ENCODE measurements at regions not wholly inside any gene's neighbourhood (a gene's known extent, or its start where the extent isn't known, plus 50 kb on each side); places are given as distances from the start of the nearest gene placed in this dataset.
"Not testable (repeated sequence)": the region's sequence is repeated elsewhere in the genome, so short reads cannot be mapped to it uniquely, and the experiment has no call there.

- Mint-ChIP-seq H3K9me3 (no peaks in the 10 kb centered on the region), H3K36me3 (ENCODE audit: low read depth) (no peaks in the 10 kb centered on the region), H3K27me3 (peaks cover 13% of the 10 kb centered on the region), H3K4me3 (no peak overlapping the region), H3K4me1 (no peaks in the 10 kb centered on the region), H3K27ac (no peak overlapping the region)
- no peak for ATAC-seq (replicated peaks)
These were observed 194.8 kb upstream of the EXOC2 start for GRCh38 chr6:887583-888235.

GRCh38 chr6:886116-886515 is 193.2 kb upstream of the EXOC2 start:
- H3K4me3 Mint-ChIP-seq; H3K27ac Mint-ChIP-seq; H3K9me3 Mint-ChIP-seq; ATAC-seq (replicated peaks); H3K36me3 Mint-ChIP-seq (ENCODE audit: low read depth); H3K4me1 Mint-ChIP-seq: not testable (repeated sequence)
- H3K27me3 Mint-ChIP-seq, result peaks cover 17% of the 10 kb centered on the region

GRCh38 chr6:885051-885590 is 192.2 kb upstream of the EXOC2 start:
- Mint-ChIP-seq H3K4me3 (no peak overlapping the region), H3K27ac (no peak overlapping the region), H3K4me1 (no peaks in the 10 kb centered on the region), H3K27me3 (peaks cover 20% of the 10 kb centered on the region), H3K9me3 (no peaks in the 10 kb centered on the region), H3K36me3 (ENCODE audit: low read depth) (no peaks in the 10 kb centered on the region)
- ATAC-seq (replicated peaks), result no peak

GRCh38 chr6:884570-884969 is 191.6 kb upstream of the EXOC2 start:
- H3K4me1 Mint-ChIP-seq, result no peaks in the 10 kb centered on the region
- H3K27ac Mint-ChIP-seq, result no peak overlapping the region
- H3K36me3 Mint-ChIP-seq (ENCODE audit: low read depth), result no peaks in the 10 kb centered on the region
- H3K4me3 Mint-ChIP-seq, result no peak overlapping the region
- H3K9me3 Mint-ChIP-seq, result no peaks in the 10 kb centered on the region
- H3K27me3 Mint-ChIP-seq, result peaks cover 21% of the 10 kb centered on the region
- no peak for ATAC-seq (replicated peaks)

- H3K4me1 Mint-ChIP-seq, result no peaks in the 10 kb centered on the region
- no peak overlapping the region for H3K4me3 Mint-ChIP-seq
- ATAC-seq (replicated peaks), result no peak
- H3K9me3 Mint-ChIP-seq, result no peaks in the 10 kb centered on the region
- peaks cover 35% of the 10 kb centered on the region for H3K27me3 Mint-ChIP-seq
- no peaks in the 10 kb centered on the region for H3K36me3 Mint-ChIP-seq (ENCODE audit: low read depth)
- H3K27ac Mint-ChIP-seq, result no peak overlapping the region
These were observed 189.2 kb upstream of the EXOC2 start for GRCh38 chr6:882084-882598.

GRCh38 chr6:878179-878578 is 185.2 kb upstream of the EXOC2 start:
- Mint-ChIP-seq H3K36me3 (ENCODE audit: low read depth) (no peaks in the 10 kb centered on the region), H3K27ac (no peak overlapping the region), H3K9me3 (no peaks in the 10 kb centered on the region), H3K27me3 (peaks cover 43% of the 10 kb centered on the region), H3K4me1 (no peaks in the 10 kb centered on the region), H3K4me3 (no peak overlapping the region)
- ATAC-seq (replicated peaks), result no peak

- H3K27ac Mint-ChIP-seq, result no peak overlapping the region
- ATAC-seq (replicated peaks), result no peak
- H3K4me3 Mint-ChIP-seq, result no peak overlapping the region
- H3K36me3 Mint-ChIP-seq (ENCODE audit: low read depth), result no peaks in the 10 kb centered on the region
- peaks cover 44% of the 10 kb centered on the region for H3K27me3 Mint-ChIP-seq
- H3K4me1 Mint-ChIP-seq, result no peaks in the 10 kb centered on the region
- H3K9me3 Mint-ChIP-seq, result no peaks in the 10 kb centered on the region
These were observed 182.1 kb upstream of the EXOC2 start for GRCh38 chr6:875012-875411.

- no peak overlapping the region for H3K4me3 Mint-ChIP-seq
- H3K9me3 Mint-ChIP-seq, result no peaks in the 10 kb centered on the region
- no peaks in the 10 kb centered on the region for H3K4me1 Mint-ChIP-seq
- H3K27ac Mint-ChIP-seq, result no peak overlapping the region
- no peak for ATAC-seq (replicated peaks)
- H3K27me3 Mint-ChIP-seq, result peaks cover 36% of the 10 kb centered on the region
- no peaks in the 10 kb centered on the region for H3K36me3 Mint-ChIP-seq (ENCODE audit: low read depth)
These were observed 179.7 kb upstream of the EXOC2 start for GRCh38 chr6:872570-873125.

- Mint-ChIP-seq H3K9me3 (no peaks in the 10 kb centered on the region), H3K36me3 (ENCODE audit: low read depth) (no peaks in the 10 kb centered on the region), H3K27ac (no peak overlapping the region), H3K4me1 (no peaks in the 10 kb centered on the region), H3K4me3 (no peak overlapping the region), H3K27me3 (peaks cover 26% of the 10 kb centered on the region)
- ATAC-seq (replicated peaks), result no peak
These were observed 178.6 kb upstream of the EXOC2 start for GRCh38 chr6:871503-871902.

GRCh38 chr6:870096-870495 is 177.2 kb upstream of the EXOC2 start:
- ATAC-seq (replicated peaks), result no peak
- no peaks in the 10 kb centered on the region for H3K9me3 Mint-ChIP-seq
- H3K4me3 Mint-ChIP-seq, result no peak overlapping the region
- no peaks in the 10 kb centered on the region for H3K36me3 Mint-ChIP-seq (ENCODE audit: low read depth)
- H3K27me3 Mint-ChIP-seq, result peaks cover 18% of the 10 kb centered on the region
- H3K4me1 Mint-ChIP-seq, result no peaks in the 10 kb centered on the region
- no peak overlapping the region for H3K27ac Mint-ChIP-seq

- ATAC-seq (replicated peaks), result no peak
- no peak overlapping the region for H3K27ac Mint-ChIP-seq
- no peaks in the 10 kb centered on the region for H3K9me3 Mint-ChIP-seq
- H3K36me3 Mint-ChIP-seq (ENCODE audit: low read depth), result no peaks in the 10 kb centered on the region
- no peak overlapping the region for H3K4me3 Mint-ChIP-seq
- H3K4me1 Mint-ChIP-seq, result no peaks in the 10 kb centered on the region
- H3K27me3 Mint-ChIP-seq, result peaks cover 23% of the 10 kb centered on the region
These were observed 175.3 kb upstream of the EXOC2 start for GRCh38 chr6:868201-868600.

- H3K4me1 Mint-ChIP-seq, result no peaks in the 10 kb centered on the region
- H3K27ac Mint-ChIP-seq, result no peak overlapping the region
- no peaks in the 10 kb centered on the region for H3K36me3 Mint-ChIP-seq (ENCODE audit: low read depth)
- no peaks in the 10 kb centered on the region for H3K9me3 Mint-ChIP-seq
- no peak overlapping the region for H3K4me3 Mint-ChIP-seq
- ATAC-seq (replicated peaks), result no peak
- H3K27me3 Mint-ChIP-seq, result peaks cover 18% of the 10 kb centered on the region
These were observed 174.4 kb upstream of the EXOC2 start for GRCh38 chr6:867378-867777.

- H3K27ac Mint-ChIP-seq, result no peak overlapping the region
- no peaks in the 10 kb centered on the region for H3K36me3 Mint-ChIP-seq (ENCODE audit: low read depth)
- ATAC-seq (replicated peaks), result no peak
- H3K9me3 Mint-ChIP-seq, result no peaks in the 10 kb centered on the region
- no peaks in the 10 kb centered on the region for H3K4me1 Mint-ChIP-seq
- H3K4me3 Mint-ChIP-seq, result no peak overlapping the region
- H3K27me3 Mint-ChIP-seq, result peaks cover 22% of the 10 kb centered on the region
These were observed 173.4 kb upstream of the EXOC2 start for GRCh38 chr6:866316-866715.

- Mint-ChIP-seq H3K9me3 (no peaks in the 10 kb centered on the region), H3K36me3 (ENCODE audit: low read depth) (no peaks in the 10 kb centered on the region), H3K4me3 (no peak overlapping the region), H3K4me1 (no peaks in the 10 kb centered on the region), H3K27me3 (peaks cover 24% of the 10 kb centered on the region), H3K27ac (no peak overlapping the region)
- no peak for ATAC-seq (replicated peaks)
These were observed 172.9 kb upstream of the EXOC2 start for GRCh38 chr6:865846-866245.

- ATAC-seq (replicated peaks), result no peak
These were observed 170.9 kb upstream of the EXOC2 start for GRCh38 chr6:863831-864230.

More at GRCh38 chr6:863831-864230, 170.9 kb upstream of the EXOC2 start:
- no peaks in the 10 kb centered on the region for H3K9me3 Mint-ChIP-seq
- no peak overlapping the region for H3K4me3 Mint-ChIP-seq
- H3K27me3 Mint-ChIP-seq, result peaks cover 33% of the 10 kb centered on the region
- H3K4me1 Mint-ChIP-seq, result no peaks in the 10 kb centered on the region
- H3K27ac Mint-ChIP-seq, result no peak overlapping the region
- no peaks in the 10 kb centered on the region for H3K36me3 Mint-ChIP-seq (ENCODE audit: low read depth)
